Breast epithelium (tissue), 4 donors: ENCODE measurements at regions not wholly inside any gene's neighbourhood (a gene's known extent, or its start where the extent isn't known, plus 50 kb on each side); places are given as distances from the start of the nearest gene placed in this dataset.
"Not testable (repeated sequence)": the region's sequence is repeated elsewhere in the genome, so short reads cannot be mapped to it uniquely, and the experiment has no call there.

Experiments
- DNase-seq, 2 donors: peaks; one replicate each; pipeline ENCODE4 v3.0.0-alpha.2; 2019; ENCODE audit warnings: low spot score in 2 of 2
- H3K27ac ChIP-seq, 2 donors: fragments of 200-600 bp; sonication (generic) in 1 of 2; one replicate each; pipeline ENCODE4 v1.5.1; 2016 to 2019; ENCODE audit warnings: mild to moderate bottlenecking in 1 of 2
- H3K27me3 ChIP-seq, 2 donors: fragments of 200-600 bp; sonication (generic) in 1 of 2; one replicate each; pipeline versions ENCODE4 v1.5.1 to v1.6.0; 2017 to 2019; ENCODE audit warnings: control low read depth in 1 of 2, mild to moderate bottlenecking in 1 of 2
- H3K36me3 ChIP-seq: fragments of 200-600 bp; one replicate; pipeline ENCODE4 v1.5.1; 2019
- H3K4me1 ChIP-seq, 2 donors: fragments of 200-600 bp; sonication (generic); one replicate each; pipeline ENCODE4 v1.5.1; 2016 to 2019; ENCODE audit warnings: control low read depth in 1 of 2
- H3K4me3 ChIP-seq, 3 donors: fragments of 200-600 bp; sonication (generic); 1 replicate in 2 of 3; 2 replicates in 1 of 3; pipeline ENCODE4 v1.5.1; 2016 to 2019; ENCODE audit warnings: mild to moderate bottlenecking in 3 of 3, moderate library complexity in 2 of 3
- H3K9me3 ChIP-seq, 2 donors: fragments of 200-600 bp; sonication (generic) in 1 of 2; one replicate each; pipeline ENCODE4 v1.5.1; 2016 to 2019; ENCODE audit warnings: control low read depth in 1 of 2
- CTCF ChIP-seq, 3 donors: fragments of 450-650 bp; IDR thresholded peaks; one replicate each; pipeline ENCODE4 v1.5.1; 2016 to 2017; ENCODE audit warnings: antibody characterized with exemption in 3 of 3, mild to moderate bottlenecking in 3 of 3, moderate library complexity in 3 of 3
- POLR2A ChIP-seq: fragments of 450-650 bp; IDR thresholded peaks from one replicate; pipeline ENCODE4 v1.6.1; 2016; ENCODE audit warnings: antibody characterized with exemption, mild to moderate bottlenecking, moderate library complexity
- POLR2AphosphoS5 ChIP-seq, 3 donors: sonication (generic); formaldehyde crosslinking; IDR thresholded peaks; one replicate each; pipeline ENCODE4 v1.6.1; 2017; ENCODE audit warnings: antibody characterized with exemption in 3 of 3
- intact Hi-C: fragments of 100-400 bp; cut with DNase I; formaldehyde crosslinking; loops from one replicate; pipeline ENCODE4 v1.15.1; 2023; ENCODE audit warnings: low total_unique reads

GRCh38 chr10:125415006-125415633 is 254.8 kb upstream of the CTBP2 start:
- DNase-seq, result no peak
- Histone ChIP-seq H3K9me3 (no peaks in the 10 kb centered on the region), H3K36me3 (no peaks in the 10 kb centered on the region), H3K27me3 (peaks cover 0 to 3% of the 10 kb centered on the region in 2 donors), H3K27ac (no peak overlapping the region), H3K4me1 (no peaks in the 10 kb centered on the region), H3K4me3 (no peak overlapping the region)
- TF ChIP-seq CTCF (IDR thresholded peaks at IDR 0.05), result no peak
- no peak for TF ChIP-seq POLR2A
- no peak for TF ChIP-seq POLR2AphosphoS5 (IDR thresholded peaks at IDR 0.05)
- intact Hi-C loops, result no loop called here

GRCh38 chr10:125411724-125412123 is 251.4 kb upstream of the CTBP2 start:
- Histone ChIP-seq H3K4me3 (no peak overlapping the region), H3K4me1 (no peaks in the 10 kb centered on the region), H3K36me3 (no peaks in the 10 kb centered on the region), H3K27me3 (peaks cover 0 to 3% of the 10 kb centered on the region in 2 donors), H3K27ac (no peak overlapping the region), H3K9me3 (no peaks in the 10 kb centered on the region)
- TF ChIP-seq CTCF (IDR thresholded peaks at IDR 0.05), result no peak
- no peak for TF ChIP-seq POLR2A
- TF ChIP-seq POLR2AphosphoS5 (IDR thresholded peaks at IDR 0.05), result no peak
- DNase-seq, result no peak
- intact Hi-C loops, result no loop called here

GRCh38 chr10:125409756-125410155 is 249.4 kb upstream of the CTBP2 start:
- no peaks in the 10 kb centered on the region for H3K9me3 ChIP-seq
- no peaks in the 10 kb centered on the region for H3K36me3 ChIP-seq
- peaks cover 0 to 3% of the 10 kb centered on the region in 2 donors for H3K27me3 ChIP-seq
- TF ChIP-seq POLR2AphosphoS5 (IDR thresholded peaks at IDR 0.05) (no peak), CTCF (IDR thresholded peaks at IDR 0.05) (no peak), POLR2A (no peak)
- H3K4me3 ChIP-seq, result no peak overlapping the region
- intact Hi-C loops, result no loop called here
- no peaks in the 10 kb centered on the region for H3K4me1 ChIP-seq
- no peak overlapping the region for H3K27ac ChIP-seq
- DNase-seq, result no peak

GRCh38 chr10:125407557-125407956 is 247.2 kb upstream of the CTBP2 start:
- H3K27me3 ChIP-seq, result no peaks in the 10 kb centered on the region
- TF ChIP-seq CTCF (IDR thresholded peaks at IDR 0.05) (no peak), POLR2AphosphoS5 (IDR thresholded peaks at IDR 0.05) (no peak), POLR2A (no peak)
- intact Hi-C loops, result no loop called here

GRCh38 chr10:125407000-125407502 is 246.7 kb upstream of the CTBP2 start:
- DNase-seq, result peak; percentile 66 to 72
- Histone ChIP-seq H3K9me3 (no peaks in the 10 kb centered on the region), H3K36me3 (no peaks in the 10 kb centered on the region), H3K27me3 (no peaks in the 10 kb centered on the region), H3K4me3 (no peak overlapping the region), H3K4me1 (no peaks in the 10 kb centered on the region), H3K27ac (peak overlapping the region; percentile 56 to 71)
- peak in 2 of 3 donors; percentile 12 to 43 for TF ChIP-seq POLR2AphosphoS5 (IDR thresholded peaks at IDR 0.05)
- no peak for TF ChIP-seq POLR2A
- intact Hi-C loops, result no loop called here

More at GRCh38 chr10:125407557-125407956, 247.2 kb upstream of the CTBP2 start:
- H3K4me3 ChIP-seq, result no peak overlapping the region
- DNase-seq, result no peak
- H3K27ac ChIP-seq, result peak overlapping the region; percentile 56 to 71
- no peaks in the 10 kb centered on the region for H3K9me3 ChIP-seq
- H3K36me3 ChIP-seq, result no peaks in the 10 kb centered on the region
- H3K4me1 ChIP-seq, result no peaks in the 10 kb centered on the region

GRCh38 chr10:125404902-125405301 is 244.5 kb upstream of the CTBP2 start:
- H3K4me1 ChIP-seq, intact Hi-C loops, H3K27ac ChIP-seq, H3K9me3 ChIP-seq, H3K36me3 ChIP-seq, H3K27me3 ChIP-seq, DNase-seq, H3K4me3 ChIP-seq: not testable (repeated sequence)
